Natural killer cell treated with Interleukin-12 subunit alpha and Interleukin-12 subunit beta and Interleukin-15 and Interleukin-18, amount 100 ng/mL, for 72 hours (primary cell): ENCODE measurements at regions not wholly inside any gene's neighbourhood (a gene's known extent, or its start where the extent isn't known, plus 50 kb on each side); places are given as distances from the start of the nearest gene placed in this dataset.
A peak's percentile ranks its signal among the peaks of the same experiment; 100 is the strongest.

Source experiments
- ATAC-seq, 2 donors: fragments of 150-1000 bp; cut with Tn5 transposase in 1 of 2; sonication (Bioruptor Pico), chemical (Tn5 transposase) in 1 of 2; 2 replicates each; pipeline ENCODE4 v1.10.0; 2021
- DNase-seq: peaks from one replicate; pipeline ENCODE4 v3.0.0; 2022; ENCODE audit warnings: low spot score
- H3K27ac Mint-ChIP-seq, 2 donors: 1 replicate in 1 of 2; 2 replicates in 1 of 2; pipeline ENCODE4 v1.8.0; 2022; ENCODE audit warnings: mixed read lengths in 2 of 2, mild to moderate bottlenecking in 1 of 2, moderate library complexity in 1 of 2
- H3K27me3 Mint-ChIP-seq, 2 donors: 1 replicate in 1 of 2; 2 replicates in 1 of 2; pipeline ENCODE4 v1.8.0; 2022; ENCODE audit warnings: mixed read lengths in 2 of 2
- H3K36me3 Mint-ChIP-seq: one replicate; pipeline ENCODE4 v1.8.0; 2022; ENCODE audit warnings: mixed read lengths
- H3K4me1 Mint-ChIP-seq, 2 donors: 1 replicate in 1 of 2; 2 replicates in 1 of 2; pipeline ENCODE4 v1.8.0; 2022; ENCODE audit warnings: low read depth in 2 of 2, mixed read lengths in 2 of 2, mild to moderate bottlenecking in 1 of 2
- H3K4me3 Mint-ChIP-seq: one replicate; pipeline ENCODE4 v1.8.0; 2022; ENCODE audit warnings: mixed read lengths
- H3K9me3 Mint-ChIP-seq: 2 replicates; pipeline ENCODE4 v1.8.0; 2022; ENCODE audit warnings: mixed read lengths

- Mint-ChIP-seq H3K4me3 (no peak overlapping the region), H3K9me3 (no peaks in the 10 kb centered on the region), H3K27me3 (no peaks in the 10 kb centered on the region), H3K27ac (no peak overlapping the region), H3K4me1 (peaks cover 0 to 3% of the 10 kb centered on the region in 2 donors), H3K36me3 (no peaks in the 10 kb centered on the region)
- DNase-seq: no peak
- no peak for ATAC-seq
Observed at GRCh38 chr16:11462861-11463260, 117.6 kb downstream of the RMI2 start.

GRCh38 chr16:11464241-11464640 is 119.0 kb downstream of the RMI2 start:
- no peak for ATAC-seq

DNA sequence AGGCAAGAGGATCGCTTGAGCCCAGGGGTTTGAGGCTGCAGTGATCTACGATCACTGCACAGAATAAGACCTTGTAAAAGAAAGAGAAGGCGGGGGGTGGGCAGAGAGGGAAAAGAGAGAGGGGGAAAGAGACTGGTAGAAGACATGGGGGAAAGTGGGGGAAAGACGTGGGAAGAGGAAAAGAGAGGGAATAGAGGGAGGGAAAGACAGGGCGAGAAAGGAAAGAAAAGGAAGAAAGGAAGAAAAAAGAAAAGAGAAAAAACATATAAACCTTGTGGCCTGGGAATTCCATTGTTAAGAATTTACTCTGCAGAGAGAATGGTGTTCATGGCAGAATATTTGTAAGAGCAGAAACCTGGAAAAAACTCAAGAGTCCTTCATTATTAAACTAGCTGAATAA is 120.4 kb downstream of the RMI2 start:
- Mint-ChIP-seq H3K9me3 (no peaks in the 10 kb centered on the region), H3K4me1 (no peaks in the 10 kb centered on the region), H3K27ac (no peak overlapping the region), H3K27me3 (no peaks in the 10 kb centered on the region), H3K4me3 (no peak overlapping the region), H3K36me3 (no peaks in the 10 kb centered on the region)
- DNase-seq (no peak), ATAC-seq (no peak)

More at GRCh38 chr16:11464241-11464640, 119.0 kb downstream of the RMI2 start:
- H3K9me3 Mint-ChIP-seq: no peaks in the 10 kb centered on the region
- H3K36me3 Mint-ChIP-seq: no peaks in the 10 kb centered on the region
- no peaks in the 10 kb centered on the region for H3K4me1 Mint-ChIP-seq
- H3K4me3 Mint-ChIP-seq: no peak overlapping the region
- no peak overlapping the region for H3K27ac Mint-ChIP-seq
- H3K27me3 Mint-ChIP-seq: no peaks in the 10 kb centered on the region
- DNase-seq: no peak

- Mint-ChIP-seq H3K4me1 (no peaks in the 10 kb centered on the region), H3K27ac (no peak overlapping the region), H3K9me3 (no peaks in the 10 kb centered on the region), H3K36me3 (no peaks in the 10 kb centered on the region), H3K27me3 (no peaks in the 10 kb centered on the region), H3K4me3 (no peak overlapping the region)
- ATAC-seq: peak in 1 of 2 donors; percentile 32
- no peak for DNase-seq
Observed at GRCh38 chr16:11470676-11471415, 115.9 kb downstream of the LITAF start.

DNA sequence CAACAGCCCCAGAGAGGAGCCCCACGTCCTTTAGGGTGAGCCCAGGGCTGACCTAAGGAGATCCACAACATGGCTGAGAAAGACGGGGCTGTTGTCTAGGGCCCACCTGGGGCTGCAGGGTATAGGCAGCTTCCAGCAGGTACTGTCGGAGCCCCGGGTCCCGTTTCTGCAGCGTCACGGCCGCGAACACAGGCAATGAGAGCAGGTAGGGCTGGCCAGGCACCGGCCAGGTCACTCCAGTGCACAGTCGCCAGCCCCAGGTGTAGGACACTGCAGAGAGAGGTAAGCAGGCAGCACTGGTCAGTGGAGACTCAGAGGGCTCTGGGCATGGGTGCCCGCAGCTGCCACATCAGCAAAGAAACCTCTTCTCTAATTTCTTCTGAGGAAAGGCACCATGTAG is 115.2 kb downstream of the LITAF start:
- Mint-ChIP-seq H3K27me3 (no peaks in the 10 kb centered on the region), H3K27ac (no peak overlapping the region), H3K36me3 (no peaks in the 10 kb centered on the region), H3K9me3 (no peaks in the 10 kb centered on the region), H3K4me3 (no peak overlapping the region), H3K4me1 (no peaks in the 10 kb centered on the region)
- ATAC-seq (peak in 1 of 2 donors; percentile 34), DNase-seq (no peak)

DNA sequence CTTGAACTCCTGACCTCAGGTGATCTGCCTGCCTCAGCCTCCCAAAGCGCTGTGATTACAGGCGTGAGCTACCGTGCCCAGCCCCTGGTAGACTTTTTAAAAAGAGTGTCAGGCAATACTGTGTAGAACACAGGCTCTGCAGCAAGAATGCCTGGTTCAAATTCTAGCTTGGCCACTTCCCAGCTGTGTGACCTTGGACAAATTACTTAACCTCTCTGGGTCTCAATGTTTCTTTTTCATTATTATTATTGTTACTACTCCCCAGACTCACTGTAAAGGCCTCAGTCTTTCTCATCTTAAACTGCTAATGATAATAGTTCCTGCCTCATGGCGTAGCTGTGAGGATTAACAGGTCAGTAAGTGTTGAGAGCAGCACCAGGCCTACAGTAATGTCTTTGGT is 114.3 kb downstream of the LITAF start:
- no peaks in the 10 kb centered on the region for H3K4me1 Mint-ChIP-seq
- ATAC-seq (no peak), DNase-seq (no peak)
- no peaks in the 10 kb centered on the region for H3K9me3 Mint-ChIP-seq
- H3K36me3 Mint-ChIP-seq: no peaks in the 10 kb centered on the region
- no peaks in the 10 kb centered on the region for H3K27me3 Mint-ChIP-seq
- no peak overlapping the region for H3K4me3 Mint-ChIP-seq
- no peak overlapping the region for H3K27ac Mint-ChIP-seq

DNA sequence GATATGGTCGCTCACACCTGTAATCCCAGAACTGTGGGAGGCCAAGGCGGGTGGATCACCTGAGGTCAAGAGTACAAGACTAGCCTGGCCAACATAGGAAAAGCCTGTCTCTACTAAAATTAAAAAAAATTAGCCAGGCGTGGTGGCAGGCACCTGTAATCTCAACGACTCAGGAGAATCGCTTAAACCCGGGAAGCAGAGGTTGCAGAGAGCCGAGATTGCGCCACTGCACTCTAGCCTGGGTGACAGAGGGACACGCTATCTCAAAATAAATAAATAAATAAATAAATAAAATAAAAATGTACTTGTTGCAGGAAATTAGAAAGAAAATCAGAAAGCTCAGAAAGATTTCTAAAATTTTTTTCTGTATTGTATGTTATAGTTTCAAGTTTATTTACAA is 113.9 kb downstream of the LITAF start:
- Mint-ChIP-seq H3K4me3 (no peak overlapping the region), H3K4me1 (no peaks in the 10 kb centered on the region), H3K36me3 (no peaks in the 10 kb centered on the region), H3K9me3 (no peaks in the 10 kb centered on the region), H3K27ac (no peak overlapping the region), H3K27me3 (no peaks in the 10 kb centered on the region)
- DNase-seq (no peak), ATAC-seq (no peak)

DNA sequence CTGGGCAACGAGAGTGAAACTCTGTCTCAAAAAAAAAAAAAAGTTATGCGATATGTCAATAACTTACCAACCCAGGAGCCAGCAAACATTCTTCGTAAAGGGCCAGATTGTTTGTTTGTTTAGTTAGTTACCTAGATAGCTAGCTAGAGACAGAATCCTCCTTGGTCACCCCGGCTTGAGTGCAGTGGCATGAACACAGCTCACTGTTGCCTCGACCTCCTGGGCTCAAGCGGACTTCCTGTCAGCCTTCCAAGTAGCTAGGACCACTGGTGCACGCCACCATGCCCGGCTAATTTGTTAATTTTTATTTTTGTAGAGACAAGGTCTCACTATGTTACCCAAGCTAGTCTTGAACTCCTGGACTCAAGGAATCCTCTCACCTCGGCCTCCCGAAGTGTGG is 113.0 kb downstream of the LITAF start:
- Mint-ChIP-seq H3K27me3 (no peaks in the 10 kb centered on the region), H3K4me1 (no peaks in the 10 kb centered on the region), H3K36me3 (no peaks in the 10 kb centered on the region), H3K27ac (no peak overlapping the region), H3K4me3 (no peak overlapping the region), H3K9me3 (no peaks in the 10 kb centered on the region)
- ATAC-seq (no peak), DNase-seq (no peak)

- Mint-ChIP-seq H3K4me3 (no peak overlapping the region), H3K27ac (no peak overlapping the region), H3K4me1 (no peaks in the 10 kb centered on the region), H3K36me3 (no peaks in the 10 kb centered on the region), H3K9me3 (no peaks in the 10 kb centered on the region), H3K27me3 (no peaks in the 10 kb centered on the region)
- ATAC-seq: no peak
- no peak for DNase-seq
Observed at GRCh38 chr16:11474617-11475291, 112.0 kb downstream of the LITAF start.

DNA sequence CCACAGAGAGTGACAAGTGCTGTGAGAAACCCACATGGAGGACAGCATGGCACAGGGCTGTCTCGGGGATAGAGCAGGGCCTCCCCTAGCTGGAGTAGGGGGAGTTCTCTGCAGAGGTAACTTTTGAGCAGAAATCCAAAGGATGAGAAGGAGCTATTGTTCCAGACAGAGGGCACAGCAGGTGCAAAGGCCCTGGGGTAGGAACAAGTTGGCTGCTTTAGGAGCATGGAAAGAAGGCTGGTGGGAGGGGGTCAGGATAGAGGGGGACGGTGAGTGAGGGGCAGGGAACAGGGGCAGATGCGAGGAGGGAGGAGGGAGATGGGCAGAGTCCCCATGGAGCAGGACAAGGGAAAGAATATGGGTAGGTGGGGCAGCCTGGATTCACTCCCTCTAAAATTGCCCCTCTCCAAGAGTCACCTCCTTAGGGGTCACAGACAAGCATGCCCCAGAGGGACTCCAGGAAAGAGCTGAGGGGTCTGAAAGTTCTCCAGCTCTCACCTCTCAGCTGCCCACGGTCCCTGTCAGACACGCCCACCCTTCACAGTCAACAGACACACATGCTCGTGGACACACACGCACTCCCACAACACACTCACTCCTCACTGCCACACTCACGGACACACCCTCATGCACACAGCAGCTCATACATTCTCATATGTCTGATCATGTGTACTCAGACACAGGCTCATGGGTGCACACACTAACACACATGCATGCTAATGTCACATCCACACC is 110.7 kb downstream of the LITAF start:
- DNase-seq: no peak
- H3K27me3 Mint-ChIP-seq: no peaks in the 10 kb centered on the region
- H3K4me3 Mint-ChIP-seq: no peak overlapping the region
- H3K9me3 Mint-ChIP-seq: peaks cover 6% of the 10 kb centered on the region
- peaks cover 8% of the 10 kb centered on the region for H3K36me3 Mint-ChIP-seq
- H3K27ac Mint-ChIP-seq: no peak overlapping the region
- no peaks in the 10 kb centered on the region for H3K4me1 Mint-ChIP-seq
- ATAC-seq: peak; percentile 22 to 32

GRCh38 chr16:11476676-11477075 is 110.0 kb downstream of the LITAF start:
- peaks cover 8% of the 10 kb centered on the region for H3K36me3 Mint-ChIP-seq
- H3K27me3 Mint-ChIP-seq: no peaks in the 10 kb centered on the region
- no peaks in the 10 kb centered on the region for H3K4me1 Mint-ChIP-seq
- H3K4me3 Mint-ChIP-seq: no peak overlapping the region
- DNase-seq (no peak), ATAC-seq (no peak)
- peaks cover 6% of the 10 kb centered on the region for H3K9me3 Mint-ChIP-seq
- no peak overlapping the region for H3K27ac Mint-ChIP-seq

DNA sequence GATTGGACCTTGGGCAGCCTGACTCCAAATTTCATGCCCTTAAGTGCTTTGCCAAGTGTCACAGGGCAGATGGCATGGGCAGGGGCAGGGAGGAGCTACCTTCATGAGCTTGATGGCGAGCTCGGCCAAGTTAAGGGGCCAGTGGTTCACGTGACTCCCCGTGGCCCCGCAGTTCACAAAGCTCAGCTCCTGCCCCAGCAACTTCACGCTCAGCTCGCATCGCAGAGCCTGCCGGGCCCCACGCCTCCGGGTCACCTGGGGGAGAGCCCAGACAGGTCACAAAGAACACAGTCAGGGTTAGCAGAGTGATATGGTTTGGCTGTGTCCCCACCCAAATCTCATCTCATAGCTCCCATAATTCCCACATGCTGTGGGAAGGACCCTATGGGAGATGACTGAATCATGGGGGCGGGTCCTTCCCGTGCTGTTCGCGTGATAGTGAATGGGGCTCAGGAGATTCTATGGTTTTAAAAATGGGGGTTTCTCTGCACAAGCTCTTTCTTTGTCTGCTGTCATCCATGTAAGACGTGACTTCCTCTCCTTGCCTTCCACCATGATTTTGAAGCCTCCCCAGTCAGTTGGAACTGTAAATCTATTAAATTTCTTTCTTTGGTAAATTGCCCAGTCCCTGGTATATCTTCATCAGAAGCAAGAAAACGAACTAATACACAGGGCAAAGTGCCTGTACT is 108.1 kb downstream of the LITAF start:
- Mint-ChIP-seq H3K9me3 (peaks cover 6% of the 10 kb centered on the region), H3K27ac (no peak overlapping the region), H3K4me3 (no peak overlapping the region), H3K27me3 (no peaks in the 10 kb centered on the region), H3K4me1 (no peaks in the 10 kb centered on the region), H3K36me3 (peaks cover 20% of the 10 kb centered on the region)
- DNase-seq: no peak
- ATAC-seq: no peak

GRCh38 chr16:11479916-11480315 is 106.8 kb downstream of the LITAF start:
- peaks cover 6% of the 10 kb centered on the region for H3K9me3 Mint-ChIP-seq
- H3K4me1 Mint-ChIP-seq: no peaks in the 10 kb centered on the region
- no peak overlapping the region for H3K4me3 Mint-ChIP-seq
- DNase-seq (no peak), ATAC-seq (no peak)
- no peaks in the 10 kb centered on the region for H3K27me3 Mint-ChIP-seq
- H3K27ac Mint-ChIP-seq: no peak overlapping the region
- peaks cover 20% of the 10 kb centered on the region for H3K36me3 Mint-ChIP-seq

- H3K4me1 Mint-ChIP-seq: no peaks in the 10 kb centered on the region
- DNase-seq (no peak), ATAC-seq (no peak)
- no peaks in the 10 kb centered on the region for H3K27me3 Mint-ChIP-seq
- H3K4me3 Mint-ChIP-seq: no peak overlapping the region
- H3K27ac Mint-ChIP-seq: no peak overlapping the region
- H3K9me3 Mint-ChIP-seq: peaks cover 9% of the 10 kb centered on the region
- peaks cover 25% of the 10 kb centered on the region for H3K36me3 Mint-ChIP-seq
Observed at GRCh38 chr16:11480634-11481033, 106.1 kb downstream of the LITAF start.
